ENCODE measurements at regions not wholly inside any gene's neighbourhood (a gene's known extent, or its start where the extent isn't known, plus 50 kb on each side); places are given as distances from the start of the nearest gene placed in this dataset.

DNA sequence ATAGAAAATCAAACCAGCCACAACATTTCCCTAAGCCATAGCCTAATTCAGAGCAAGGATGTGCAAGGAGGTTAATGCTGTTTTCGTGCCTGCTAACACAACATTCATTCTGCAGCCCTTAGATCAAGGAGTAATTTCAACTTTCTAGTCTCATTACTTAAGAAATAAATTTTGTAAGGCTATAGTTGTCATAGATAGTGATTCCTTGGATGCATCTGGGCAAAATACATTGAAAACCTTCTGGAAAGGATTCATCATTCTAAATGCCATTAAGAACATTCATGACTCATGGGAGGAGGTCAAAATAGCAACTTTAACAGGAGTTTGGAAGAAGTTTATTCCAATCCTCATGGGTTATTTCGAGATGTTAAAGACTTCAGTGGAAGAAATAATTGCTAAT is 283.2 kb downstream of the RPAP3 start:
- DNase-seq (ENCODE audit: low read depth) = no peak
- TF ChIP-seq, protein P1, sequence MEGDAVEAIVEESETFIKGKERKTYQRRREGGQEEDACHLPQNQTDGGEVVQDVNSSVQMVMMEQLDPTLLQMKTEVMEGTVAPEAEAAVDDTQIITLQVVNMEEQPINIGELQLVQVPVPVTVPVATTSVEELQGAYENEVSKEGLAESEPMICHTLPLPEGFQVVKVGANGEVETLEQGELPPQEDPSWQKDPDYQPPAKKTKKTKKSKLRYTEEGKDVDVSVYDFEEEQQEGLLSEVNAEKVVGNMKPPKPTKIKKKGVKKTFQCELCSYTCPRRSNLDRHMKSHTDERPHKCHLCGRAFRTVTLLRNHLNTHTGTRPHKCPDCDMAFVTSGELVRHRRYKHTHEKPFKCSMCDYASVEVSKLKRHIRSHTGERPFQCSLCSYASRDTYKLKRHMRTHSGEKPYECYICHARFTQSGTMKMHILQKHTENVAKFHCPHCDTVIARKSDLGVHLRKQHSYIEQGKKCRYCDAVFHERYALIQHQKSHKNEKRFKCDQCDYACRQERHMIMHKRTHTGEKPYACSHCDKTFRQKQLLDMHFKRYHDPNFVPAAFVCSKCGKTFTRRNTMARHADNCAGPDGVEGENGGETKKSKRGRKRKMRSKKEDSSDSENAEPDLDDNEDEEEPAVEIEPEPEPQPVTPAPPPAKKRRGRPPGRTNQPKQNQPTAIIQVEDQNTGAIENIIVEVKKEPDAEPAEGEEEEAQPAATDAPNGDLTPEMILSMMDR (conservative IDR thresholded peaks at IDR 0.05; ENCODE audit: low read depth, low read length) = no peak
- H3K4me3 ChIP-seq (ENCODE audit: low read length) = no peak overlapping the region

DNA sequence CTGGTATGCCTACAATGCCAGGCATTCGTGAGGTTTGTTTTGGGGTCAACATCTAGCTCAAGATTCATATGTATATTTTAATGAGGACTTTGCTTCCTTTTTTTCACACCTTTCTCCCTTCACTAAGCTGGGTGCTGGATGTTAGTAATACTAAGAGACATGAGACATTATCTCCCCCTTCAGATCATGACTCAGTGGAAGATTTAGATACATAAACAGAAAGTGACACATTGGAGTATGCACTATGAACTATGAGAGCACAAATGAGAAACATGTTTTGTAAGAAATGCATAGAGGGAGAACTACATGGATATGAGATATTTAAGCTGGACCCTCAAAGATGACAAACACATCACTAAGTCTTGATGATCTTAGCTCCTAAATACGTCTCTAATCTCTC is 286.3 kb downstream of the RPAP3 start:
- no peak overlapping the region for H3K4me3 ChIP-seq (ENCODE audit: low read length)
- TF ChIP-seq, protein P1 (conservative IDR thresholded peaks at IDR 0.05; ENCODE audit: low read depth, low read length) = no peak
- no peak for DNase-seq (ENCODE audit: low read depth)

DNA sequence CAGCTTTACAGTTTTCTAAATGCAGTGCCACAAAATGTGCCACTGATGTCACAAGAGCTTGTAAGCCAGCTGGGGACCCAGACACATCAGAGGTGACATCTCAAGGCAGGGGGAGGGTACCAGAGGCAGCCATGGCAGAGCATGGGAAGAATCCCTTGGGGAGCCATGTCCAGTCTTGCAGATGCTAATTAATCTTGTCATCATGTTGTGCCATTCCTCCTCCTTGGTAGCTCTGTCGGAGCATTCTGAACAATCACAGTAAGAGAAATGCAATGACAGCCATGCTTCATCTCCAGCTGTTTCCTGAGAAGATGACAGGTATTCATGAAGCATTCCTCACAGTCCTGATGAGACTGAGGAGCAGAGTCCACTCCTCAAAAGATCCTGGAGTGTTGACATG is 287.9 kb downstream of the RPAP3 start:
- TF ChIP-seq, protein P1 (conservative IDR thresholded peaks at IDR 0.05; ENCODE audit: low read depth, low read length) = no peak
- H3K4me3 ChIP-seq (ENCODE audit: low read length) = no peak overlapping the region
- no peak for DNase-seq (ENCODE audit: low read depth)

DNA sequence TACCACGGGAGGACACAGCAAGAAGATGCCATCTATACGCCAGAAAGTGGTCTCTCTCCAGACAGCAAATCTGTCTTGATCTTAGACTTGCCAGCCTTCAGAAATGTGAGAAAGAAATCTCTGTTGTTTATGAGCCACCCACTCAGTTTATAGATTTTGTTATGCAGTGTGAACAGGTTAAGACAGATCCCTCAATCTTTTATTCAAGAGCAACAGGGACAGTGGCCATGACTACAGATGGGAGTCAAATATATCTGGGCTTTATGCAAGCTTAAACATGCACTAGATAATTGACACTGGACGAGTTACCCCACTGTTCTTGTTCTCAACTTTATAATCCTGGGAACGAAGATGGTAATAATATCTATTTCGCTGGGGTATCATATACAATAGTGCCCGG is 288.7 kb downstream of the RPAP3 start:
- no peak for DNase-seq (ENCODE audit: low read depth)
- TF ChIP-seq, protein P1 (conservative IDR thresholded peaks at IDR 0.05; ENCODE audit: low read depth, low read length) = no peak
- no peak overlapping the region for H3K4me3 ChIP-seq (ENCODE audit: low read length)

DNA sequence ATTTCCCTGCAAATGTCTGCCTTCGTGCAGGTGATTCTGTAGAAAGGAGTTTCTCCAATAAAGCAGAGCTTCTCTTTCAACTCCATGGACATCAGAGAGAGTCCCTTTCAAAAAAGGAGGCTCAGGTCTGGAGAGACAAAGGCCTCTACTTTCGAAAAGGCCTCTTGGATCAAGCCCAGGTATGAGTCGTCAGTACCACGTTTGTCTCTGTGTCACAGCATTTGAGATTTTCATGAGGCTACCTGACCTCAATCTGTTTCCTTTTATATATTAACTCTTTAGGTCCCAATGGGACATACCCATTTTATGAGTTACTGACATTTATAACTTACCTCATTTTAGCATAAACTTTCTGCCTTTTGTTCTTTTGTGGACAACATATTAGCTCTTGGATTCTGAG is 290.8 kb downstream of the RPAP3 start:
- no peak overlapping the region for H3K4me3 ChIP-seq (ENCODE audit: low read length)
- DNase-seq (ENCODE audit: low read depth) = no peak
- TF ChIP-seq, protein P1 (conservative IDR thresholded peaks at IDR 0.05; ENCODE audit: low read depth, low read length) = no peak

DNA sequence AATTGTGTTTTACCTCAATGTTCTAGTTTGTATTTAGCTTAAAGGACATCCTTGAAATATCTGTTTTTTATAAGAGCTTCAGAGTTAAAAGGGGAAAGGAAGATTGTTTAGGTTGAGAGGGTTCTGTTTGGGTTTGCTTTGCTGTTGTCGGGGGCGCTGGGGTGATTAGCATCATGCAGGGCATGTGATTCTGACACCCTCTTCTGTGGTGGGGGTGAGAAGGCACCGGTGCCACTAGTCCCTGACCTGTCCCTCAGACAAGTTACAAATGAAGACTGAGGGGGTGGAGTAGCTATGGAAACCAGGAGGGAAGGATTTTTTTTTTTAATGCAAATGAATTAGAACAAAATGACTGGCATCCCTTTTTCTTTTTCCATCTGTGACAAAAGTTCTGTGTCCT is 291.3 kb downstream of the RPAP3 start:
- no peak for DNase-seq (ENCODE audit: low read depth)
- no peak overlapping the region for H3K4me3 ChIP-seq (ENCODE audit: low read length)
- TF ChIP-seq, protein P1 (conservative IDR thresholded peaks at IDR 0.05; ENCODE audit: low read depth, low read length) = no peak

DNA sequence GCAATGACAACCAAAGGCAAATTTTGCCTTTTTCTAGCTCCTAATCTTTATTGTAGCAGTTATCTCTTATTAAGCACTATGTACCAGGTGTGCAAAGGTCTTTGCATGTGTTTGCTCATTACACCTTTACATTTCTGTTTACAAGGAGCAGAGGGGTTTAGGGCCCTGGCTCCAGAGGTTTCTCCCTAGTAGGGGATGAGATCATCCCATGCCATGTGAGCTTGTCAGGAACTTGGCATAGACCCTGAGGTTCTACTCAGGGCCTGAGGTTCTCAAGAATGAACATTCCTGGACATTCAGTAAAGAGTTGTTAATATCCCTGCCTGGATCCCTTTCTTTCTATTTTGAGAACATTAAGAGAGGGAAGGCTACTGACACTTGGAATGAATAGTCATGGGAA is 292.0 kb downstream of the RPAP3 start:
- H3K4me3 ChIP-seq (ENCODE audit: low read length) = no peak overlapping the region
- DNase-seq (ENCODE audit: low read depth) = no peak
- TF ChIP-seq, protein P1 (conservative IDR thresholded peaks at IDR 0.05; ENCODE audit: low read depth, low read length) = no peak

Data from retinal pigment epithelial cell (primary cell).